ENCODE measurements at regions not wholly inside any gene's neighbourhood (a gene's known extent, or its start where the extent isn't known, plus 50 kb on each side); places are given as distances from the start of the nearest gene placed in this dataset.

DNA sequence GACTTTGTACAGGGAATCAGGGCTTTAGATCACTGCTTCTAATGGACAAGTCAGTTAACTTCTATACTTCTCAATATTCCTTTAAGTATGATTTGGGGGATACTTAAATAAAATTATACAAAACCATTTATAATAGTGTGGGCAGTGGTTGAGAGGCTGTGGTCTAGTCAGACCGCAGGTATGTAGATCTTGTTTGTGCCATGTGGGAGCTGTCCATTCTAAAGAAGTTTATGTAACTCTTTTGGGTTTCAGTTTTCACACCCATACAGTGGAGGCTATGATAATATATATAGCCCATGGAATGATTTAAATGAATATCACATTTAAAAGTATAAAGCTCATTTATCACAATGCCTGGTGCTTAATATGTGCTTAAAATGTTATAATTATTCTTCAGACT, 654.3 kb upstream of the KIF2B start:
- H3K4me3 ChIP-seq (ENCODE audit: low read depth, low read length) = no peak overlapping the region
- TF ChIP-seq, protein P1, sequence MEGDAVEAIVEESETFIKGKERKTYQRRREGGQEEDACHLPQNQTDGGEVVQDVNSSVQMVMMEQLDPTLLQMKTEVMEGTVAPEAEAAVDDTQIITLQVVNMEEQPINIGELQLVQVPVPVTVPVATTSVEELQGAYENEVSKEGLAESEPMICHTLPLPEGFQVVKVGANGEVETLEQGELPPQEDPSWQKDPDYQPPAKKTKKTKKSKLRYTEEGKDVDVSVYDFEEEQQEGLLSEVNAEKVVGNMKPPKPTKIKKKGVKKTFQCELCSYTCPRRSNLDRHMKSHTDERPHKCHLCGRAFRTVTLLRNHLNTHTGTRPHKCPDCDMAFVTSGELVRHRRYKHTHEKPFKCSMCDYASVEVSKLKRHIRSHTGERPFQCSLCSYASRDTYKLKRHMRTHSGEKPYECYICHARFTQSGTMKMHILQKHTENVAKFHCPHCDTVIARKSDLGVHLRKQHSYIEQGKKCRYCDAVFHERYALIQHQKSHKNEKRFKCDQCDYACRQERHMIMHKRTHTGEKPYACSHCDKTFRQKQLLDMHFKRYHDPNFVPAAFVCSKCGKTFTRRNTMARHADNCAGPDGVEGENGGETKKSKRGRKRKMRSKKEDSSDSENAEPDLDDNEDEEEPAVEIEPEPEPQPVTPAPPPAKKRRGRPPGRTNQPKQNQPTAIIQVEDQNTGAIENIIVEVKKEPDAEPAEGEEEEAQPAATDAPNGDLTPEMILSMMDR (IDR thresholded peaks at IDR 0.05; ENCODE audit: insufficient read depth, low read length) = no peak
- DNase-seq (ENCODE audit: low read depth) = no peak

DNA sequence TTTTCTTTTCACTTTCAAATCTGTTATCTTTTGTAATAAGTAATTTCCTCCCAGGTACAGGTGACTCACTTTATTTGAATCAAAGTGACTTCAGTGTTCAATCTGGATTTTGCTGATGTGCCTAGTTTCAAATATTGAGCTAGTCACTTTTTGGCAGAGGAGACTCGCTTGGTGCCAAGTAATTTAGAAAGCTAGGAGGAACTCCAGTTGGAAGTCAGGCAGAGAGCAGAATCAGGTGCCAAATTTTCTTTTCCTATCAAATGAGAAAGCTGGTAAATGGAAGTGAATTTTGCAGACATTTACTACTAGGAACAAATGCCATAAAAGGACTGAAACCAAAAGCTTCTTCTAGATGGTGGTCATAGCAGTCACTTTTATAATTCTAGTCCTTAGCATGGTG, 656.0 kb upstream of the KIF2B start:
- H3K4me3 ChIP-seq (ENCODE audit: low read depth, low read length) = no peak overlapping the region
- TF ChIP-seq, protein P1 (IDR thresholded peaks at IDR 0.05; ENCODE audit: insufficient read depth, low read length) = no peak
- DNase-seq (ENCODE audit: low read depth) = no peak

DNA sequence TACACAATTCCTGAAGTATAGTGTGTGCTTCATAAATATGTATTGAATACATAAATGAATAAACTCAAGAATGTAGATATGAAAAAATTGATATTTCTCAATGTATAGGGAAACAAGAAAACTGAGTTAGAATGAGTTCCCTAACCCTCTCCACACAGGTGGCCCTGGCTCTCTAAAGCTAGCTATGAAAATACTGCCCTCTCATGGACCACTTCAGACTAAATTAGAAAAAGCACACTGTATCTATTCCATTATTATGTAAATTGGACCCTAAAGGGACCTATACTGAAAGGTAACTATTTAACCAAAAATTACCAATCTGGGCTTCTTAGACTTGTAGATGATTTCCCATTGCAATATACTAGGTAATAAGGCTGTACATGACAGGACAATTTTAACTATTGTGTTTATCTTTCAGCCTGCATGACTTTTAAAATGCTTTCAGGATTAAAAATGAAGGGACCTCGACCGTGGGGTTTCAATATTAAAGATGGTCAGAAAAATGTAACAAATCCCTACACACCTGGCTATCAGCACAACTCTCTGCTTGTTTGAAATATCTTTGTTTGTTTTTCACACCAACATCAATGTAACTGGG, 672.5 kb upstream of the KIF2B start:
- no peak overlapping the region for H3K4me3 ChIP-seq (ENCODE audit: low read depth, low read length)
- TF ChIP-seq, protein P1 (IDR thresholded peaks at IDR 0.05; ENCODE audit: insufficient read depth, low read length) = no peak
- no peak for DNase-seq (ENCODE audit: low read depth)

DNA sequence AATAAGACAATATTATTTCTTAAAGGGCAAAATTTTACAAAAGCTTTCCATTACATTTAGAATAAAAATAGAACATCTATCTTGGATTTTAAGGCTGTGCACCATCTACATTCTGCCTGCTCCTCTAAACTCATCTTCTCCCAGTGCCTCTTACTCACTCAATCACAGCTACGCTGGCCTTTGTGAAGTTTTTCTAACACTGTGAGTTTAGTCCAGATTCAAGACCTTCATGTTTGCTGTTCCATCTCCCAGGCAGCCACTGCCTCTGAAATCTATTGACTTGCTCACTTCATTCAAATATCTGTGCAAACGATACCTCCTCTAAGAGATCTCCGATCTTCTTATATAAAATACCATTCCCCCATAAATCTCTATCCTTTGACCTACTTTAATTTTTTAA, 673.4 kb upstream of the KIF2B start:
- no peak overlapping the region for H3K4me3 ChIP-seq (ENCODE audit: low read depth, low read length)
- DNase-seq (ENCODE audit: low read depth) = no peak
- TF ChIP-seq, protein P1 (IDR thresholded peaks at IDR 0.05; ENCODE audit: insufficient read depth, low read length) = no peak

DNA sequence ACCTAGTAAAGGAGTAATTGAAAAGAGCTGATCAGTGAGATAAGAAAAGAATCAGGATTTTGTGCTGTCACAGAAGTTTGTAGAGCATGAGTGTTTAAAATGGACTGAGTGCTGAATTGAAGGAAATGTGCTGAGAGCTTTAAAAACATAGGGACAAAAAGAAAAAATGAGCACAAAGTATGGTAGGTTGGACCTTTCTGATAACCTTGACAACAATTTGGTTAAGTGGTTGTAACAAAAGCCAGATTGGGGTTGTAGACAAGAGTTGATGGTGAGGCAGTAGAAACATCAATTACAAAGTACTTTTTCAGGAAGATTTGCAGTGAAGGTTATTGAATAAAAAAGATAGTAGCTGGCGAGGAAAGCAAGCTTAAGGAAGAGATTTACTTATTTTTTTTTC, 674.7 kb upstream of the KIF2B start:
- DNase-seq (ENCODE audit: low read depth) = no peak
- H3K4me3 ChIP-seq (ENCODE audit: low read depth, low read length) = no peak overlapping the region
- TF ChIP-seq, protein P1 (IDR thresholded peaks at IDR 0.05; ENCODE audit: insufficient read depth, low read length) = no peak

DNA sequence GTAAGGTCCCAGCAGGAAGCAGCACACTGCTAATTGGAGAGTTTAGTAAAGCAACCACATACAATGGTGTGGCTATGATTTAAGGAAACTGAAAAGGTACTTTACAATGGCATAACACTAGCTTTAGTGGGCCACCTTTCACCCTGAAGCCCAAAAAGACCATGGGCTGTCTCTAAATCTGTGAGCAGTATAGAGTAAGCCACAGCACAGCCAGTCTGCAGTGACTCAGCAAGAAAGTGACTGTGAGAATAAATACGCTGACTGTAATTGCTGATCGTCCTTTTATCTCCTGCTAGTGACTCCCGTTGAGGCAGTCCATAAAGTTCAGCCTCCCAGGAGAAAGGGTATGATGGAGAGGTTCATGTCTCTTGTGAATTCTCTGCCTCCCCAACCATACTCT, 679.8 kb upstream of the KIF2B start:
- DNase-seq (ENCODE audit: low read depth) = no peak
- TF ChIP-seq, protein P1 (IDR thresholded peaks at IDR 0.05; ENCODE audit: insufficient read depth, low read length) = no peak
- H3K4me3 ChIP-seq (ENCODE audit: low read depth, low read length) = no peak overlapping the region

DNA sequence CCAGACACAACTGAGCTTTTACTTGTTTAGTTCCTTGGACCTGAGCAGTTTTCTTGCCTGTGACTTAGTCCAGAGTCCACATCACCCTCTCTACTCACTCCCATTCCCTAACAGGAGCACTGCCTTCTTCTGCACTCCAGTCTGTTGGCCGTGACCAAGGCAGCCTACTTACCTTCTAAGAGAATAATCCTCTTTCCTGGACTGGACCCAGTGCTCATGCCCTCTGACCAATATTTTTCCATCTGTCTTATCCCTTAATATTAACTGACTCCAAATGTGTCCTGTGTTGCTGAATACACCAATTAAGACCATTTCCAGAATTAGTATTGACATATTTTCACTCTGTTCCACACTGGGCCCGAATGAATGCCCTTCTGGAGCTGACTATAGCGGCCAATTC, 681.0 kb upstream of the KIF2B start:
- H3K4me3 ChIP-seq (ENCODE audit: low read depth, low read length) = no peak overlapping the region
- DNase-seq (ENCODE audit: low read depth) = no peak
- TF ChIP-seq, protein P1 (IDR thresholded peaks at IDR 0.05; ENCODE audit: insufficient read depth, low read length) = no peak
